NCI-H510A treated with DMSO at 0.1 percent for 48 hours (cell line): ENCODE measurements at regions not wholly inside any gene's neighbourhood (a gene's known extent, or its start where the extent isn't known, plus 50 kb on each side); places are given as distances from the start of the nearest gene placed in this dataset.

Experiments
- DNase-seq: peaks from one replicate; lab custom pipeline; 2025; lab: John Stamatoyannopoulos, UW

DNA sequence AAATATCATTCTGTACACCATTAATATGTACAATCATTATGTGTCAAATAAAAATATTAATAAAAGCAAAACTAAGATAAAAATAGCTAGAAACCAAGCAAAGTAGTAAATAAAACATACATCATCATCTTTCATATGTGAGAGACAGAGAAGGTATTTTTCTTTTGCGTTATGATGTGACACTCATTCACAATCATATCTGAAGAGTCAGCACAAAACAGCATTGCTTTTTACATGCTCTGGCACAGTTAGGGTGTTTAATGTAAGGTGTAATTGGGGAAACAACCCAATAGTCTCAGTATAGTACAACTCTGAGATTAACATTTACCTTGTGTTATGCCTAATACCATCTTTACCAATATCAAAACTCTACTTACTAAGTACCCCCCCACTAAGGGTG, 376.6 kb downstream of the TMA16 start:
- DNase-seq = no peak

DNA sequence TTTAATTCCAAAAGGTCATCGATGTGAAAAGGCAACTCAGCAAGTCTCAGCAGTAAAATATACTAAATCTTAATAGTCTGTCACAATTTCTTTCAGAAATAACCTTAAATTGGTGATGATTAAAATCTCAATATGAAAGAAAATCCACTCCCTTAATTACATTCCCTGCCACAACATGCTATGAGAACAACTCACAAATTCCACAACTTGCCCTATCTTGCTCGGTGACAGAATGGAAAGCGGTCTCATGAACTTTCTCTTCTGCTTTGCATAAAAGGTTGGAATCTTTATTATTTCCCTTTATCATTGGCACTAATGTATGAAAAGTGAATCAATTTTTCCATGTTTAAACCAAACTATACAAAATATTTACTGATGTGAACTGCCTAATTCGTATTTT, 380.8 kb downstream of the TMA16 start:
- no peak for DNase-seq

DNA sequence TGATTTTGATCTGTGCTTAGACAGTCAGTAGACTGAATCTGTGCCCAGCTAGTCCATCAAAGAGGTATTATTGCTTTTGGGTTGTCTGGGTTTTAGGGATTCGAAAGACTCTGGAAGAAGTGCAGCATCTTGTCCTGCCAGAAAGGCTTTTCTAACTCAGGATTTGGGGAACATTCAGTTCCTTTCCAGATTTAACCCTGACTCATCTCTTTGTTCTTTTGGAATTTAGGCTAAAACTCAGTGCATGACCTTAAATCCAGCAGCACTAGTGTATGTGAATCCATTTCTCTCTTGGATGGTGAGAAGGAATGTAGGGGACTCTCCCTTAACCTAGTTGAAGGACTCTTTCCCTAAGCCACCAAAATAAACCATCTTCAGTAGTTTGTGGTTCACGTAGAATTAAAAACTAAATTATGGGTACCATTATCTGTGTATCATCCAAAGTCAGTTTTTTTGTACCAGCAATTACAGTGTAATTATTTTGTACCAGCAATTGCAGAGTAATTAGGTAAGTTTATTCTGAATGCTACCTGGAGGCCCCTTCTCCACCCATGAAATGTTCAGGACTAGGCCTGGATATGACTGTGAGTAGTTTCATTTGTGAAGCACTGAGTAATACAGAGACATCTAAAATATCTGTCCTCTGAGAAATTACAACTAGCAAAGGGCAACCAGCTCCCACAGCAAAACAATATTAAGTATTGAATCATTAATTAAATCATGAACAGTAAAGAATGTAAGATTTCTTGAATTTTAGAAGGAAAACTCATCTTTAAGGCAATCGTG, 384.0 kb downstream of the TMA16 start:
- DNase-seq = no peak

DNA sequence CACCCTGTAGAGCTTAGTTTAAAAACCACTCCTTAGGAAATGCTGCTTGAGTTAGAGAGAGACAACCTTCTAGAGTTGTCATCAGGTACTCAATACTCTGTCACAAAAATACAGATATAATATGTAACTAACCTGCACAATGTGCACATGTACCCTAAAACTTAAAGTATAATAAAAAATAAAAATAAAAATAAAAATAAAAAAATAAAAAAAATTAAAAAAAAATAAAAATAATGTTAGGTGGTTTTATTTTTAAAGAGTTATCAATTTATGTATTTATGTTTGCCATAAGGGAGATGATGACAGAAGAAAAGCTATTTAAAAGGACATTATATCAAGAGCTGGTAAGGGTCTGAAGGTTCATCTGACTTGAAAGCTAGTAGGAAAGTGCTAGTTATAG, 397.9 kb downstream of the TMA16 start:
- no peak for DNase-seq

DNA sequence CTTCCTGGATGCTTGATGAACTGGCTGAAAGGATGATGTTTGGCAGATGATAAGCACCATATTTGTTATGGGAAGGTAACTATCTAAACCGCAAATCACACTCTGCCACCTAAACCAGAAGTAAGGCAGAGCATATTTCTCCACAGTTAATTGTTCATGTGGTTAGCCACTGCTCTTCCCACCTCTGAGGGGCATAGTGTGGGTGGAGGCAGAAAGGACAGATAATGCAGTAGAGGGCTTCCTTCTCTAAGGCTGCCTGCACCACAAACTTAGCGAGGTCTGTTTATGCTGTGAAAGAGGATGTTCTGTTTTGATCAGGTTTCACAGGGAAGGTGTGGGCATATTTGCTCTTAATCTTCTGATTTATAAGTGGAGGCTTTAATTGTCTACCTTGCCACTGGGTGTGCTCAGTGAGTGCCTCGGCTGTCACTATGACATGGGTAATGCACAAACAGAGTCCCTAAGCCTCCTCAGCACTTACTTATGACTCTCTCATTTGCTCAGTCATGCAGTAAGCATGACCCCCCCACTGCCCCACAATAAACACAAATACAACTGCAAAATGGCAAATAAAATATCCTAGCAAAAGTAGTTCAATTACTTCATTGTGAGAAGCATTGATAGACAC, 401.0 kb downstream of the TMA16 start:
- DNase-seq = peak; percentile 77

DNA sequence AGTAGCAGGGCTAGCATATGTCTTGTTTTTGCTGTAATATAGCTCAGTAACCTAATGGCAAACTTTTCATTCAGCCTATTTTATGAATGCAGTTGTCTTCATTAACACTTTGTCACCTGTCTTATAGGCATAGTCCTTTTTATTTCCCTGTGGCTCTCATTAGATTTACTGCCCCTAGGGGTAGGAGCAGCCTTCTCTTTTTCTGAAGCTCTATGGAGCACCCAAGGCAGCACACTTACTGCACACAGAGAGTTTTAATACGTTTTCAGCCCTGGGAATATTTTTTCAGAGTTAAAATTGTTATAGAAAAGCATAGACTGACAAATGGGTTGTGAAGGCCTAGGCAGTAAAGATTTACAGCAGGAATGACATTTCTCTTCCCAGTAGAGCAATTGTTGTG, 406.8 kb downstream of the TMA16 start:
- no peak for DNase-seq

DNA sequence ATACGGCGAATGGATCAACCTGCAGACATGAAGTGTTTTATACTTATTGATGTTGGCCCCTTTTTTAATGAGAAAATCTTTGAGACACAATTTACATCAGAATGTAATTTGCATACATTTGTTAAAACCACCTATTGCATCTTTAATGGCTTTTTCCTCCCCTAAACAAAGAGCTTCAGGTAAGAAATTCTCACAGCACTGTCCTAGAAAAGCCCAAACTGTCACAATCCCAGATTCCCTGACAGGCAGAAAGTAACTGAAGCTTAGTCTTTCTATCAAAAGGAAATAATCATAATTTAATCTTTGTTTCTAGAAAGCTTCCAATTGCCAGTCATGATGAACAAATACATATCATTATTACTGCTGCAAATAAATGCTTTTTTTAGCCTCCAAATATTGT, 407.9 kb downstream of the TMA16 start:
- no peak for DNase-seq

DNA sequence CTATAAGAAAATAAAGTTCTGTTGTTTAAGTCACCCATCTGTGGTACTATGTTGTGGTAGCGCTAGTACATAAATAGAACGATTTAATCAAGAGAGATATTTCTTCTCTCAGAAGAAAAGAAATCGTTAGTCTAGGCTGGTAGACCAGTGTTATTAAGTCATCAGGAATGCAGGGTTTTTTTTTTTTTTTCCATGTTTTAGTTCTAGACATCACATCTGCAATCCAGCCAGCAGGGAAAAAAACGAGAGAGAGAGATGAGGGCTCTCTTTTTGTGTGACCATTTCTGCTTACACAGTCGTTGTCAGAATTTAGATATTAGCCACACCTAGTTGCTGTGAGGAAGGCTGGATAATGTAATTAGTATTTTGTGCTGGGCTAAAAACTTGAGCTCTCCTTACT, 417.4 kb downstream of the TMA16 start:
- DNase-seq = no peak

DNA sequence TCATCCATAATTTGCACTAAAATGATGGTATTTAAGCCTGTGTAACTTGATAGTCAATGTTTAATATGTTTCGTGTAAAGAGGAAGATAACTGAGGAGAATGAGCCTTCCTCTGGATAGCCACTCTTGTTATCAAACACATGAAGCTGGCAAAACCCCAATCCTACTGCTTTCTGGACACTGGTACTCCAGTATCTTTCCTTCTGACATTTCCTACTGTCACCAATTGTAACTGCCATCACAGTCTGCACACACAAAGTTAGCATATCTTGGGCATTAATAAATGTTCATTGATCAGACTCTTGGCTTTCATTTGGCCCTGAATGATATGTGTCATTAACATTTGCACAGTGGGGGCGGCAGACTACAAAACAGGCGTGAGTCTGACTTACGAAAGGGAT, 419.1 kb downstream of the TMA16 start:
- no peak for DNase-seq

DNA sequence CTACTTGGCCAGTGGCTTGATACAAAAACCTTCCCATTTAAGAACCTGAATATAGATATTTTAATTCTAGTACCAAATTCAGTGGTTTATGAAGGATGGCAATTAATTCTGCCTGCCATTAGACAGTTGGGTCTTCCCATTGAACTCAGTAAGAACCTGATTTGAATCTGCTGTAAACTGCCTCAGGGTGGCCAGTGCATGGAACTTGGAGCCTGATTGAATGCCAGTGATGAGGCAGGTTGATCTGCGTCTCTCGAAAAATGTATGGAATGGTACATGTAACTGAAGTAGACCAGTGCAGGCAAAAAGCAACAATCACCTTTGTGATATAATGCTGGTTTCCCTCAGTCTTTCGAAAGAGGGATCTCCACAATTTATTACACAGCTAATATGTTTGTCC, 421.4 kb downstream of the TMA16 start:
- no peak for DNase-seq

DNA sequence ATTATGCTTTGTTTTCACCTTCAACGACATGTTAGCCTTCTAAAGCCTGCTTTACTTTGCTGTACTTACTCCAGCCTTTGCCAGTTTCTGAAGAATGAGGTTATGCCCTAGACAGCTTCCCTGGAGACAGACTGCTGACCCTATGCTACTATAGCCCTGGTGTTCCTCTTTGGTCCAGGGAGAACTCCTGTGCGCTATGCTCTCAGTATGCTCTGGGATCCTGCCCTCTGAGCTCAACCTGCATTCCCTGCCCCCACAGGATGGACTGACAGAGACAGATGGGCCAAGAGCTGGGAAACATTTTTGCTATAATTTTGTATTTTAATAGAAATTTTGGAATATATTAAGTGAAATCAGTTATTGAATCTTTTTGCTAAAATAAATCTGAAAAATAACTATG, 425.9 kb downstream of the TMA16 start:
- no peak for DNase-seq

DNA sequence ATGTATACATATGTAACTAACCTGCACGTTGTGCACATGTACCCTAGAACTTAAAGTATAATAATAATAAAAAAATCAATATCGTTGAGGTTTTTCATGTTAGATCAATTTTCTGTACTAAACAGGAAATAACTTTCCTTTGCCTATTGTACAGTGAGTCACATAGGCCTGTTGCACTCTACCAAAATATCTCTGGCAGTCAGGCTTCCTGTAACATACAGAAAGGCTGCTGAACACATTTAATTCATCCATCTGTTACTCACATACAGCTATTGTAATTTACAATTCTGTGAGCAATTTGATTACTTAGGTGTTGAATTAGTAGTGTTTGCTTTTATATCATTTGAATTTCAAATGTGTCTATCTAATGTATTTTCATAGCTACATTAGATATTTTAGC, 427.8 kb downstream of the TMA16 start:
- no peak for DNase-seq

DNA sequence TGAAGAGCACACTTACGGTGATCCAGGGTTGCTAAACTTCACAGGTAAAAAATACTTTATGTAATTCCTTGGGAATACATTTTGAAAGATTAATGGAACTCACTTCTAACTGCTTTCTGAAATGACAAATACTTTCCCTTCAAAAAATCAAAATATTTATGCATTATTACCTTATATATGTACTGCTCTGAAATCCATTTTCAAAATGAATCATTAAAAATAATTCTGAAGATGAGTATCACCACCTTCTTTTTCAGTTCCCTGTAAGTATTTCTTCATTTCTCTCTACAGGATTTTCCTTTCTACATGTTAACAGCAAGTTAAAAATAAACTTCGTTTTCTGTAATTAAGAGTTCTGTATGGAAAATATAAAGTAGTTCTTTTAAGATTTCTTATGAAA, 428.6 kb downstream of the TMA16 start:
- DNase-seq = no peak

DNA sequence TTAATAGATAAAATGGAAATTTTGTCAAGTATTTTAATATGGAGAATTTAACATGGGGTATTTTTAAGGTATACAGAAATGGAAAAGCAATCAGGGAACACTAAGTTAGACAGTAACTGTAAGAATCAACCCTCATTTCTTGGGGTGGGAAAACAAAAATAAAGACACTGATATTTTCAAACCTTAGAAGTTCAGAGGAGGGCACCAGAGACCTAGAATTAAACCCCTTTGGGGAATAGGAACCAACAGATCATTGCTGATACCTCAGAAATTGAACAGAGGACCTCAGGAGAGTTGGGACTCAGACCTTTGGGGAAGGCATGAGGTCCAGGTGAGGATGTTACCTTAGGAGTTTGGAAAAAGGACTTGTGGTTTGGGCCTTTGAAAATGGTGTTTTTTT, 435.6 kb downstream of the TMA16 start:
- DNase-seq = no peak

DNA sequence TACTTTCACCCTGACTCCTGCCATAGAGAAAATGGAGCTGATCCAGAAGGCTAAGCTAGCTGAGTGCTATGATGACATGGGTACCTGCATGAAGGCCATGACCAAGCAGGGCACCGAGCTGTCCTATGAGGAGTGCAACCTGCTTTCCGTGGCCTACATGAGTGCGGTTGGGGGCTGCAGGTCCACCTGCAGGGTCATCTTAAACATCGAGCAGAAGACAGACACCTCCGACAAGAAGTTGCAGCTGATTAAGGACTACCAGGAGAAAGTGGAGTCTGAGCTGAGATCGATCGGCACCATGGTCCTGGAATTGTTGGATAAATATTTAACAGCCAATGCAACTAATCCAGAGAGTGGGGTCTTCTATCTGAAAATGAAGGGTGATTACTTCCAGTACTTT, 438.0 kb downstream of the TMA16 start:
- DNase-seq = no peak

DNA sequence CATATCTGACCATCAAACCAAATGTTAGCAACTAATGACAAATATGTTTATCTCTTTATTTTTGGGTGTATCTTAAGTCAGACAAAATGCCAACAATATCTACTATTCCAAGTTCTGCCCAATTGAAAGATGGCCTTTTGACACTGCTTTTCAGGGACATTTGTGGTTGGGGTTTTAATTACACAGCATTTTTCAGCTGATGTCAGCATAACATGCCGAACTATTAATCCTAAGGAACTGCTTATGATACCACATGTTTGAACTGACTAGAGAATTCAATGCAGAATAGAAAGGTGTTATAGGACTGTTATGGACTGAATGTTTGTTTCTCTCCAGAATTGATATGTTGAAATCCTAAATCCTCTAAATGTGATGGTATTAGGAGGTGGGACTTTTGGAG, 445.1 kb downstream of the TMA16 start:
- DNase-seq = no peak

DNA sequence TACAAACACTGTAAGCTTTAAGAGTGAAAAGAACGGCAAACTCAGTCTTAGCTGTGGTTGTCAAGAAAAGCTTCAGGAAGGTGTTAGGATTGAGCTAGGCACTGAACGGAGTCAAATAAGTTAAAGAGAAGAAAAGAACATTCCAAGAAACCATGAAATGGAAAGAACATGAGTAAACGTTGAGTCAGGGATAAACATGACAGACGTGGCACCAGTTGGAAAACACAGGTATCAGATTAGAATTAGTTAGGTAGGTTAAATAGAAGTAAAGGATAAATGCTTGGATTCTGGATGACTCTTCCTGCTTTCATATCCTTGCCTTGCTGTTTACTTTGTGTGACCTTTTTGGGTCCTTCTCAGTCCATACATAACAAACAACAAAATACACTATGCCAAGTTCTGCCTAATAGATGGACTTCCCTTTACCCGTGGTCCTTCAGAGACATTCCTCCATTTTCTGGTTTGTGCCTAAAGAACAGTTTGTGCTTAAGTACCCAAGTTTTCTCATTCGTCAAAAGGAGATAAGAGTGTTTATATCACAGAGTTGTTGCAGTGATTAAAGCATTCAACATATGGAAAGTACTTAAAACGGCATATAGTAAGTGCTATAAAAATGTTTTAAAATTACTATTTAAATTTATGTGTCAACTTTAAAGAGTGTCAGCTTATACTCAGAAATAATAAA, 446.9 kb downstream of the TMA16 start:
- no peak for DNase-seq

DNA sequence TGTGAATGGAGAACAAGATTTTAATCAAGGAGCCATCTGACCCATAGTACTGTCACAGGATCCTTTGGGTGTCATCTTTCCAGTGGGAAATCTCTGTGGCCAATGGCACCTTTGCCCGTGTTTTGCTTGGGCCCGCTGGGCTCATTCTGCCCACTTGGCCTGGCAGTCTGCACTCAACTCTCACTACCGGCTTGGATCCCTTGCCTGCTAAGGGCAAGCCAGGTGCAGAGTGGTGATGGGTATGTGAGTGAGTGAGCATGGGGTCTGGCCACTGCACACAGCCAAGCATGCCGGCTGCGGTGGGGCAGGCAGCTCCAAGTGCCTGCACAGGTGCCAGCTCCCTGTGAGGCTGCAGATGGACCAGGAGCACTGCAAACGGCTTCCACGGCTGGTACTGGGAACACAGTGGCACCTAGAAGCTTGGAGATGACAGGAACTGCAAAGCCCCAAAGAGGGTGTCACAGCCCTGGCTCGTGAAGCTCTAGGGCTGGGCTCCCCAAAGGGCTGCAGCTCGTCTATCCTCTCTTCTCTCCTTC, 454.5 kb downstream of the TMA16 start:
- no peak for DNase-seq

DNA sequence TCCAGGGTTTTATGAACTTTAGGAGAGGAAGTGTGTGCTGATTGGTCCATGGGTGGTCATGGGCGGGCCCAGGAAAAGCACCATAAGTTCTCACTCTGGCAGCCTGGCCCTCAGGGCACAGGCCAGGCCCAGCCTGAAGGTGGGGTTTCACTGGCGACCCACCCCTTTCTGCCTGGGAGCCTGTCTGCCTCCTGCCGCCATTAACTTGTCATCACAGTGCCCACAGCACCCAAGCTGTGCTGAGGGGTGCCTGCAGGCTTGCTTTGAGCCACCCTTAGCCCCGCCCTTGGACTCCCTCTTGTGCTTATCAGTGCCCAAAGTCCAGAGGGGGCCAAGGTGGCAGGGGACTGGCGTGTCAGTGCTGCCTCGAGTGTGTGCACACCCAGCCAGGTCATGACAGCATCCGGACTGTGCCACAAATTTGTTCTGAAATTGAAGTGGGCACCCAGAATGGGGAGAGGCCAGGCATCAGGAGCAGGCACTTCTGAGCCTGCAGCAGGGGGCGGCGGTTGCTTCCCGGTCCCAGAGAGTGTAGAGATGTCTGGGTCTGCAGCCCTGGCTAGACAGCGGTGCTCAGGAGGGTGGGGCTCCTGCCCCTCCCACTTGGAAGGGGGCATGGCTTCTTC, 455.6 kb downstream of the TMA16 start:
- no peak for DNase-seq

DNA sequence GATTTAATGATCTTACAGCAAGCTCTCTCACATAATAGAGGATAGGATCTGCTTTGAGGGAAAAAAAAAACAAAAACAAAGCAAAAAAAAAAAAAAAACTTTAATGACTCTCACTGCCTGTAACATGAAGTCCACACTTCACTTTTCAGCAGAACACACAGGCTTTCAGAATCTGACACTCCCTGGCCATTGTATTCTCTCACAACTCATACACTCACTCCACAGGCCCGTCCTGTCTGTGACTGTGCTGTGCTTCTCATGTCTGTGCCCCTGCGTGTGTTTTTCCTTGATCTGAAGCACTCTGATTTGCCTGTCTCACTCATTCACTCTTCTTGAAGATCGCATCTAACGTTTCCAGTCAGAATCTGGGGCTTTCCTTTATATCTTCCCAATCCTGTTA, 460.8 kb downstream of the TMA16 start:
- DNase-seq = no peak

DNA sequence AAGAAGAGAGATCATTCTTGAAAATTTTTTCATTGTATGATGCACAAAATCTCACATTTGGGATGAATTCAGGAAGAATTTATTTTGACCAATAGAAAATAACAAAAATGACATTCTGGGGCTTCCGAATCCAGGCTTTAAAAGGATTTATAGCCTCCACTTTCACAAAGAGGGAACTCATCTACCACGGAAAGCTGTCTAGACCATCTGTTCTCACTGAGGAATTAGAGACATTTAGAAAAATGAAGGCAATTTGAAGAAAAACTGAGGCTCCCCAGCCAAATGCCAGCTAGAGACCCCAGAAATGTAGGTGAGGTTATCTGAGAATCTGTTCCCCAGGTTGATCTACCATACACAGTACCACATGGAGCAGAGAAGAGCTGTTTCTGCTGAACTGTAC, 464.3 kb downstream of the TMA16 start:
- no peak for DNase-seq

DNA sequence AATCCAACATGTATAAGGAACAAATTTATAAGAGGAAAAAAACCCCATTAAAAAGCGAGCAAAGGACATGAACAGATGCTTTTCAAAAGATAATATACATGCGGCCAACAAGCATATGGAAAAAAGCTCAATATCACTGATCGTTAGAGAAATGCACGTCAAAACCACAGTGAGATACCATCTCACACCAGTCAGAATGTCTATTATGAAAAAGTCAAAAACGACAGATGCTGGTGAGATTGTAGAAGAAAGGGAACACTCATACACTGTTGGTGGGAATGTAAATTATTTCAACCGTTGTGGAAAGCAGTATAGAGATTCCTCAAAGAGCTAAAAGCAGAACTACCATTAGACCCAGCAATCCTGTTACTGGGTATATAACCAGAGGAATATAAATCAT, 465.4 kb downstream of the TMA16 start:
- DNase-seq = no peak

DNA sequence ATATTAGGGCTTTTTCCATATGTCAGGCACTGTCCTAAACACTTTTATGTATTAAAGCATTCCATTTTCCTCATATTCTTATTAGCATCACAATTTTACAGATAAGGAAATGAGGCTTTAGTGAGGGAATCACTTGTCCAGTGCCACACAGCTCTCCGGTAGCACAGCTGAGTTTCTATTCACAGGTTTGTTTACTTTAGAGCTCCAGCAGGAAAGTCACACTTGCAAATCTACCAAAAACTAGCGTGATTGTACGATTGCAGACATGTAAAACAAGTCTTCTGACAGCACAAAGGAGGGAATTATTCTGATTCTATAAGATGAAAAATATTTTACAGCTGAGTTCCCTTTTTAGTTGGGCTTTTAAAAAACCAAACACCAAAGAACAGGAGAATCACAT, 472.1 kb downstream of the TMA16 start:
- no peak for DNase-seq
